ENCODE measurements at regions not wholly inside any gene's neighbourhood (a gene's known extent, or its start where the extent isn't known, plus 50 kb on each side); places are given as distances from the start of the nearest gene placed in this dataset.

DNA sequence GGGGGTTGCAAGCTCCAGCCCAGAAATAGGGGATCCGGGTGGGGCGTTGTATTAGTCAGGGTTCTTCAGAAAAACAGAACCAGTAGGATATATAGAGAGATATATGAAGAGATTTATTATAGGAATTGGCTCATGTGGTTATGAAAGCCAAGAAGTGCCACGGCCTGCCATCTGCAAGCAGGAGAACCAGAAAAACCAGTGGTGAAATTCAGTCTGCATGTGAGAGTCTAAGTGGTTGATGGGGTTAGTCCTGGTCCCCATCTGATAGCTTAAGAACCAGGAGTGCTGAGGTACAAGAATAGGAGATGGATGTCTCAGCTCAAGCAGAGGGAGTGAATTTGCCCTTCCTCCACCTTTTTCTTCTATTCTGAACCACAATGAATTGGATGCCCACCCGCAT lies 123.4 kb upstream of the APC start:
- TF ChIP-seq, protein P1, sequence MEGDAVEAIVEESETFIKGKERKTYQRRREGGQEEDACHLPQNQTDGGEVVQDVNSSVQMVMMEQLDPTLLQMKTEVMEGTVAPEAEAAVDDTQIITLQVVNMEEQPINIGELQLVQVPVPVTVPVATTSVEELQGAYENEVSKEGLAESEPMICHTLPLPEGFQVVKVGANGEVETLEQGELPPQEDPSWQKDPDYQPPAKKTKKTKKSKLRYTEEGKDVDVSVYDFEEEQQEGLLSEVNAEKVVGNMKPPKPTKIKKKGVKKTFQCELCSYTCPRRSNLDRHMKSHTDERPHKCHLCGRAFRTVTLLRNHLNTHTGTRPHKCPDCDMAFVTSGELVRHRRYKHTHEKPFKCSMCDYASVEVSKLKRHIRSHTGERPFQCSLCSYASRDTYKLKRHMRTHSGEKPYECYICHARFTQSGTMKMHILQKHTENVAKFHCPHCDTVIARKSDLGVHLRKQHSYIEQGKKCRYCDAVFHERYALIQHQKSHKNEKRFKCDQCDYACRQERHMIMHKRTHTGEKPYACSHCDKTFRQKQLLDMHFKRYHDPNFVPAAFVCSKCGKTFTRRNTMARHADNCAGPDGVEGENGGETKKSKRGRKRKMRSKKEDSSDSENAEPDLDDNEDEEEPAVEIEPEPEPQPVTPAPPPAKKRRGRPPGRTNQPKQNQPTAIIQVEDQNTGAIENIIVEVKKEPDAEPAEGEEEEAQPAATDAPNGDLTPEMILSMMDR (conservative IDR thresholded peaks at IDR 0.05), result no peak
- Histone ChIP-seq H3K9ac (ENCODE audit: extremely low read depth, low read length, poor library complexity, severe bottlenecking) (no peak overlapping the region), H3K4me3 (ENCODE audit: low read length) (no peak overlapping the region), H3K27me3 (ENCODE audit: control insufficient read depth, insufficient read depth, low read length, poor library complexity, severe bottlenecking) (no peaks in the 10 kb centered on the region), H3K27ac (ENCODE audit: low read depth, low read length) (no peak overlapping the region), H3K9me3 (ENCODE audit: control insufficient read depth, low read length) (no peaks in the 10 kb centered on the region), H3K4me1 (ENCODE audit: control insufficient read depth, insufficient read depth, low read length) (peaks cover 5% of the 10 kb centered on the region), H3K36me3 (ENCODE audit: control insufficient read depth, insufficient read depth, low read length) (no peaks in the 10 kb centered on the region)
- no peaks in the 10 kb centered on the region for H3K9me3 Mint-ChIP-seq
- H3K36me3 Mint-ChIP-seq (ENCODE audit: low read depth), result no peaks in the 10 kb centered on the region
- 83 to 95% methylated on average over 1 to 3 of the region's 4 CpGs for WGBS, 2 experiments (ENCODE audit: insufficient coverage in 1 of 2, insufficient read length in 1 of 2)
- no peak for DNase-seq
- H3K27ac Mint-ChIP-seq, result no peak overlapping the region
- no peak overlapping the region for H3K4me3 Mint-ChIP-seq
- peaks cover 5% of the 10 kb centered on the region for H3K4me1 Mint-ChIP-seq
- no peaks in the 10 kb centered on the region for H3K27me3 Mint-ChIP-seq (ENCODE audit: insufficient read depth)

DNA sequence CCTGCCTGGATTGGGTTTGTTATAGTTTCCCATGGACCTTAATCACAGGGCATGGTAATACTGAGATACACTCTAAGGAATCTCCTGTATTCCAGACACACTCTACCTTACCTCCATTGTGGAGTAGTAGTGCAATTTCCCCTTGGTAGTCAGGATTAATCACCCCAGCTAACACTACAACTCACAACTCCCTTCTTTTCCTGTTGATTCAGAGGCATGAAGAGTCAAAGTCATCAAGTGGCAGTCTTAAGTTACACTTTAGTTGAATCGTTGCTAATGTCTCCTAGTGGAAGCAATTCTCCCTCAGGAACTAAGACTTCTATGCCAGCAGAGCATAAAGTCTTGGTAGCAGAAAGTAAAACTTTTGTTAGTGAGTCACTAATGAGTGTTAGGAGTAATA lies 122.7 kb upstream of the APC start:
- DNase-seq, result no peak
- no peaks in the 10 kb centered on the region for H3K4me1 Mint-ChIP-seq
- no peak overlapping the region for H3K27ac Mint-ChIP-seq
- H3K27me3 Mint-ChIP-seq (ENCODE audit: insufficient read depth), result no peaks in the 10 kb centered on the region
- H3K9me3 ChIP-seq (ENCODE audit: control insufficient read depth, low read length), result no peaks in the 10 kb centered on the region
- H3K4me3 ChIP-seq (ENCODE audit: low read length), result no peak overlapping the region
- TF ChIP-seq, protein P1 (conservative IDR thresholded peaks at IDR 0.05), result no peak
- no peaks in the 10 kb centered on the region for H3K9me3 Mint-ChIP-seq
- no peaks in the 10 kb centered on the region for H3K27me3 ChIP-seq (ENCODE audit: control insufficient read depth, insufficient read depth, low read length, poor library complexity, severe bottlenecking)
- no peaks in the 10 kb centered on the region for H3K36me3 Mint-ChIP-seq (ENCODE audit: low read depth)
- no peaks in the 10 kb centered on the region for H3K36me3 ChIP-seq (ENCODE audit: control insufficient read depth, insufficient read depth, low read length)
- 79 to 100% methylated on average over 1 of the region's 1 CpG for WGBS, 2 experiments (ENCODE audit: insufficient coverage in 1 of 2, insufficient read length in 1 of 2)
- no peak overlapping the region for H3K4me3 Mint-ChIP-seq
- H3K27ac ChIP-seq (ENCODE audit: low read depth, low read length), result no peak overlapping the region
- peaks cover 5% of the 10 kb centered on the region for H3K4me1 ChIP-seq (ENCODE audit: control insufficient read depth, insufficient read depth, low read length)
- H3K9ac ChIP-seq (ENCODE audit: extremely low read depth, low read length, poor library complexity, severe bottlenecking), result no peak overlapping the region

DNA sequence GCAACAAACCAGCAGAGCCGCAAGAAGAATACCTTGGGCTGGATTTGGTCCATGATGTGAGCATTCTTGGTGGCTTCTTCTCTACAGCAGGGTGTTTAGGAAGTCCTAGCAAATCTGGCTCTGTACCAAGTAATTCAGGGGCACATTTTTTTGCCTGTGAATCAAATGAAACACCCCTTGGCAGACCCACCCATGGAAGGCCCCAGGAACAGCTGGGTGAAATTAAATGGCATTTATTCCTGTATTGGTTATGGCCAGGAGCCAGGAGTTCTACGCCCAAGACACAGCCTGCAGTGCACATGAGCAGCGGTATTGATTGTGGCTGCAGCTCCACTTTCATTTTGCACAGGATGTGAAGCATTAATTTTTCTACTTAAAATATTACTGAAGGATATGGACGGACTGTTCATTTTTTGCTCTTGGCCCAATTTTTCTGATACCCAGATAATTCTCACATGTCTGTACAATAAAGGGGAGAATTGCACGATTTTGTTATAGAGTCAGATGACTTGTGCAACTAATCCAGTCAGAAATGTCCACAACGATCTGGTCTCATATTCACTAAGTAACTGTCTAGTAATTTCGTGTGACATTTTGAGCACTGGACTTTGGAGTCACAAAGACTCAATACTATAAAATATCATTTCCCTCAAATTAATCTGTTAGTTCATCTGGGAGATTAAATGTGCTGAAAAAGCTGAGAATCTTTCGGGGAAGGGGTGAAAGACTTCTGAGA lies 120.7 kb upstream of the APC start:
- TF ChIP-seq, protein P1 (conservative IDR thresholded peaks at IDR 0.05), result no peak
- no peak overlapping the region for H3K4me3 ChIP-seq (ENCODE audit: low read length)
- no peak overlapping the region for H3K27ac ChIP-seq (ENCODE audit: low read depth, low read length)
- no peaks in the 10 kb centered on the region for H3K27me3 Mint-ChIP-seq (ENCODE audit: insufficient read depth)
- no peaks in the 10 kb centered on the region for H3K4me1 Mint-ChIP-seq
- H3K36me3 Mint-ChIP-seq (ENCODE audit: low read depth), result no peaks in the 10 kb centered on the region
- DNase-seq, result no peak
- no peaks in the 10 kb centered on the region for H3K9me3 Mint-ChIP-seq
- H3K36me3 ChIP-seq (ENCODE audit: control insufficient read depth, insufficient read depth, low read length), result no peaks in the 10 kb centered on the region
- no peak overlapping the region for H3K4me3 Mint-ChIP-seq
- H3K27ac Mint-ChIP-seq, result no peak overlapping the region
- H3K27me3 ChIP-seq (ENCODE audit: control insufficient read depth, insufficient read depth, low read length, poor library complexity, severe bottlenecking), result no peaks in the 10 kb centered on the region
- H3K4me1 ChIP-seq (ENCODE audit: control insufficient read depth, insufficient read depth, low read length), result peaks cover 5% of the 10 kb centered on the region
- 89 to 97% methylated on average over 6 to 8 of the region's 8 CpGs for WGBS, 2 experiments (ENCODE audit: insufficient coverage in 1 of 2, insufficient read length in 1 of 2)
- H3K9me3 ChIP-seq (ENCODE audit: control insufficient read depth, low read length), result no peaks in the 10 kb centered on the region
- H3K9ac ChIP-seq (ENCODE audit: extremely low read depth, low read length, poor library complexity, severe bottlenecking), result no peak overlapping the region
